Upper lobe of left lung (tissue), 6 donors: ENCODE measurements at regions not wholly inside any gene's neighbourhood (a gene's known extent, or its start where the extent isn't known, plus 50 kb on each side); places are given as distances from the start of the nearest gene placed in this dataset.

Source experiments
- ATAC-seq, 2 donors: fragments of 200-7000 bp; cut with Tn5 transposase; one replicate each; pipeline ENCODE4 v1.9.1; 2022; ENCODE audit warnings: mild to moderate bottlenecking in 2 of 2, moderate library complexity in 2 of 2; ENCODE audit not compliant: low FRiP score in 2 of 2
- DNase-seq, 2 donors: peaks; one replicate each; pipeline ENCODE4 v3.0.0-alpha.2; 2019 to 2020
- H3K27ac ChIP-seq, 4 donors: fragments of 200-600 bp; sonication (generic); one replicate each; pipeline ENCODE4 v1.5.1; 2016 to 2019
- H3K27me3 ChIP-seq, 4 donors: fragments of 200-600 bp; sonication (generic); one replicate each; pipeline ENCODE4 v1.5.1; 2017 to 2019
- H3K36me3 ChIP-seq, 4 donors: fragments of 200-600 bp; sonication (generic); one replicate each; pipeline ENCODE4 v1.5.1; 2016 to 2019
- H3K4me1 ChIP-seq, 4 donors: fragments of 200-600 bp; sonication (generic); one replicate each; pipeline ENCODE4 v1.5.1; 2018 to 2019
- H3K4me3 ChIP-seq, 4 donors: fragments of 200-600 bp; sonication (generic); one replicate each; pipeline ENCODE4 v1.5.1; 2017 to 2019; ENCODE audit warnings: mild to moderate bottlenecking in 2 of 4, moderate library complexity in 1 of 4
- H3K9me3 ChIP-seq, 4 donors: fragments of 200-600 bp; sonication (generic); one replicate each; pipeline ENCODE4 v1.5.1; 2018 to 2019
- CTCF ChIP-seq, 6 experiments: fragments of 450-650 bp in 4 of 6; fragments of 200-600 bp in 2 of 6; sonication (generic) in 2 of 6; IDR thresholded peaks; one replicate each; pipeline ENCODE4 v1.5.1; 2016 to 2019; ENCODE audit warnings: antibody characterized with exemption in 6 of 6
- EP300 ChIP-seq, 4 donors: sonication (generic); formaldehyde crosslinking; IDR thresholded peaks; one replicate each; pipeline ENCODE4 v1.5.1; 2017; ENCODE audit warnings: antibody characterized with exemption in 4 of 4, control low read depth in 2 of 4
- POLR2A ChIP-seq, 4 donors: fragments of 450-650 bp; IDR thresholded peaks; one replicate each; pipeline ENCODE4 v1.5.1; 2016 to 2017; ENCODE audit warnings: antibody characterized with exemption in 4 of 4, mild to moderate bottlenecking in 2 of 4
- POLR2AphosphoS5 ChIP-seq, 2 donors: sonication (generic); formaldehyde crosslinking; IDR thresholded peaks; one replicate each; pipeline ENCODE4 v1.5.1; 2017; ENCODE audit warnings: antibody characterized with exemption in 2 of 2
- WGBS, 2 donors: methylation state at CpG; one replicate each; pipeline ENCODE4 v1.1.5; 2017 to 2018; 5-methylcytosine and 5-hydroxymethylcytosine counted together
- donor health status: DM: no; HTN: no; CAD: no; lungs with moderate emphysema.
- donor health status: DM: no; HTN: yes; CAD: no; lungs with severe emphysema.

DNA sequence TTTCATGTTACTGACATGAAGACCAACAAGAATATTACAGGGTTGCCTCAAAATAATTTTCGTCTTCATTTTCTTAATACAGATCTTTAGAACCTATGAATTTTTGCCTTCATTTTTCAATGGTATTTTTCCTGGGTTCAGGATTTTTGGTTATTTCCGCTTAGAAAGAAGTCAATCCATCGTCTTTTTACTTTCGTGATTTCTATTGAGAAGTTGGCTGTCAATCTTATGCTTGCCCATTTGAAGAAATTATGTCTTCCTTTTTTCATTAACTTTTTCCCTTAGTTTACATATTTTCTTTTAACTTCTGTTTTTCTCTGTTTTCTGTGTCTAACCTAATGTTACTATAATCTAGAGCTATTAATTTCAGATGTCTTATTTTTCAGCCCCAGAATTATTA, 868.9 kb upstream of the SLC10A2 start:
- Histone ChIP-seq H3K36me3 (no peaks in the 10 kb centered on the region), H3K27ac (no peak overlapping the region), H3K9me3 (no peaks in the 10 kb centered on the region), H3K4me1 (no peaks in the 10 kb centered on the region), H3K4me3 (no peak overlapping the region), H3K27me3 (no peaks in the 10 kb centered on the region)
- DNase-seq: no peak
- no peak for ATAC-seq
- WGBS, 2 donors: 85 to 93% methylated on average over 4 of the region's 4 CpGs
- TF ChIP-seq POLR2A (IDR thresholded peaks at IDR 0.05): no peak
- TF ChIP-seq EP300 (IDR thresholded peaks at IDR 0.05): no peak
- TF ChIP-seq POLR2AphosphoS5 (IDR thresholded peaks at IDR 0.05): no peak

- H3K27me3 ChIP-seq: no peaks in the 10 kb centered on the region
- H3K4me3 ChIP-seq: no peak overlapping the region
- H3K4me1 ChIP-seq: no peaks in the 10 kb centered on the region
- H3K36me3 ChIP-seq: no peaks in the 10 kb centered on the region
- no peaks in the 10 kb centered on the region for H3K9me3 ChIP-seq
- TF ChIP-seq EP300 (IDR thresholded peaks at IDR 0.05): no peak
- TF ChIP-seq POLR2A (IDR thresholded peaks at IDR 0.05): no peak
- no peak for TF ChIP-seq CTCF (IDR thresholded peaks at IDR 0.05)
- TF ChIP-seq POLR2AphosphoS5 (IDR thresholded peaks at IDR 0.05): no peak
- no peak overlapping the region for H3K27ac ChIP-seq
- no peak for DNase-seq
- ATAC-seq: no peak
- 91 to 95% methylated on average over 12 of the region's 12 CpGs for WGBS, 2 donors
Measured at GRCh38 chr13:103931885-103932284, 865.7 kb upstream of the SLC10A2 start.

DNA sequence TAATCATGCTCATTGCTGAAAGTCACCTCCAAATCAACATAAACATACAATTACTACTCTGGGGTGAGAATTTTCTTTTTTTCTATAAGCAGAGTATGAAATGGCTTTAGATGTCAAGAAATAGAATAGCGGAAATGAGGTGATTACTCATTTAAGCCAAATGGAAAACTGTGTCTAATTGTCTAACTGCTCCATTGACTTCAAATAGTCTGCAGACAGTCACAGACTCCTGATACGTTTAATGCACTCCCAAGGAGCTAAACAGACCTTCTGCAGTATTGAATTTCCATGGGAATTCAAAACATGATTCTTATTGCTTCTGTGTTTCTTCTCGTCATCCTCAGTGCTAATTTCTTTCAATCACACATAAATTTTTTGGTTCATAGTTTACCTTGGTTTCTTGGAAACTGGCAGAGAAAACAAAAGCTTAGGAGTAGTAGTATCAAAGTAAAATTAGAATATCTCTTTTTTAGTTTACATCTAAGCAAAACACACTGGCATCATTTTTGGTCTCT, 865.2 kb upstream of the SLC10A2 start:
- no peak for ATAC-seq
- Histone ChIP-seq H3K4me1 (no peaks in the 10 kb centered on the region), H3K27me3 (no peaks in the 10 kb centered on the region), H3K9me3 (no peaks in the 10 kb centered on the region), H3K36me3 (no peaks in the 10 kb centered on the region), H3K4me3 (no peak overlapping the region), H3K27ac (no peak overlapping the region)
- TF ChIP-seq POLR2A (IDR thresholded peaks at IDR 0.05): no peak
- no peak for TF ChIP-seq CTCF (IDR thresholded peaks at IDR 0.05)
- no peak for TF ChIP-seq POLR2AphosphoS5 (IDR thresholded peaks at IDR 0.05)
- no peak for TF ChIP-seq EP300 (IDR thresholded peaks at IDR 0.05)
- WGBS, 2 donors: 81 to 84% methylated on average over 3 of the region's 3 CpGs
- no peak for DNase-seq

DNA sequence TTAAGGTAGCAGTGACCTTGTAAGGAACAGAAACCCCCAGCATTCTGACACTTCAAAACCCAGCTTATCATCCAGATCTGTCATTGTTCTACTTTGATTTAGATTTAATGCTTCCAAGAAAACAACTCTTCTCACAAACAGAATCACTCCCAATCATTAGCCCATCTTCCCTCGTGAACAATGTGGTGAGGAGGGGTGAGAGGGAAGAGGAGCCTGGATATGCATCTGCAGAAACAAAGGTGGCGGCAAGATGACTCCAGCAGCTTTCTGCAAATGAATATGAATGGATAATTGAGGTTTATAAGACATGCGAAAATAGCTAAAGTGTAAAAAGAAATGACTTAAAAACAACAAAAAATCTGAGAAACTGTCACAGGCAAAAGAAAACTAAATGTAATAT, 859.9 kb upstream of the SLC10A2 start:
- no peaks in the 10 kb centered on the region for H3K27me3 ChIP-seq
- ATAC-seq (no peak), DNase-seq (no peak)
- no peak overlapping the region for H3K4me3 ChIP-seq
- no peaks in the 10 kb centered on the region for H3K9me3 ChIP-seq
- H3K27ac ChIP-seq: no peak overlapping the region
- WGBS, 2 donors: 61 to 79% methylated on average over 3 of the region's 3 CpGs
- H3K4me1 ChIP-seq: no peaks in the 10 kb centered on the region
- H3K36me3 ChIP-seq: no peaks in the 10 kb centered on the region
- TF ChIP-seq POLR2A (IDR thresholded peaks at IDR 0.05) (no peak), EP300 (IDR thresholded peaks at IDR 0.05) (no peak)

GRCh38 chr13:103908911-103909310, 842.7 kb upstream of the SLC10A2 start:
- Histone ChIP-seq H3K27ac (no peak overlapping the region), H3K4me3 (no peak overlapping the region), H3K9me3 (no peaks in the 10 kb centered on the region), H3K4me1 (no peaks in the 10 kb centered on the region), H3K36me3 (no peaks in the 10 kb centered on the region), H3K27me3 (no peaks in the 10 kb centered on the region)
- no peak for DNase-seq
- TF ChIP-seq POLR2A (IDR thresholded peaks at IDR 0.05) (no peak), EP300 (IDR thresholded peaks at IDR 0.05) (no peak), CTCF (IDR thresholded peaks at IDR 0.05) (no peak), POLR2AphosphoS5 (IDR thresholded peaks at IDR 0.05) (no peak)
- WGBS, 2 donors: 70 to 73% methylated on average over 1 of the region's 1 CpG
- ATAC-seq: no peak

DNA sequence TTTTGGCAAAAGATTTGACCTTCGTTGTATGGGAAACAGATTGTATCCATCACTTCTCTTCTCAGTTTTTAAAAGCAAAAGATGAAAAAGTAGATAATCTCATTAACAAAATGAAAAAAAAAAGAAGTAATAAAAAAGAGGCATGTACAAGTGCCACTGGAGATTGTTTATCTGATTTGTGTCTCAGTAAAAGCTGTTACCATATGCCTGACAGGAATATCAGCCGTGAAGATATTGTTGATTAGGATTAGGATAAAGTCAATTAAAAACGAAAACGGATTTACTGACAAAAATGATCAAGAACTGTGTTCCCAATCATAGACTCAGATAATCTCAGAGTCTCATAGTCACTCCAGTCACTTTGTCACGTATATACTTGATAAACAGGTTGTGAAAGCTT, 842.1 kb upstream of the SLC10A2 start:
- no peak for ATAC-seq
- WGBS, 2 donors: 76 to 79% methylated on average over 5 of the region's 5 CpGs
- H3K27me3 ChIP-seq: no peaks in the 10 kb centered on the region

More for the DNA sequence above, 842.1 kb upstream of the SLC10A2 start:
- Histone ChIP-seq H3K9me3 (no peaks in the 10 kb centered on the region), H3K4me3 (no peak overlapping the region), H3K36me3 (no peaks in the 10 kb centered on the region), H3K4me1 (no peaks in the 10 kb centered on the region), H3K27ac (no peak overlapping the region)
- TF ChIP-seq CTCF (IDR thresholded peaks at IDR 0.05): no peak
- no peak for TF ChIP-seq POLR2A (IDR thresholded peaks at IDR 0.05)
- TF ChIP-seq POLR2AphosphoS5 (IDR thresholded peaks at IDR 0.05): no peak
- TF ChIP-seq EP300 (IDR thresholded peaks at IDR 0.05): no peak
- no peak for DNase-seq
